DMS153 (cell line): ENCODE measurements at regions not wholly inside any gene's neighbourhood (a gene's known extent, or its start where the extent isn't known, plus 50 kb on each side); places are given as distances from the start of the nearest gene placed in this dataset.

Source experiments
- DNase-seq: peaks from one replicate; lab custom pipeline; 2025; lab: John Stamatoyannopoulos, UW

DNA sequence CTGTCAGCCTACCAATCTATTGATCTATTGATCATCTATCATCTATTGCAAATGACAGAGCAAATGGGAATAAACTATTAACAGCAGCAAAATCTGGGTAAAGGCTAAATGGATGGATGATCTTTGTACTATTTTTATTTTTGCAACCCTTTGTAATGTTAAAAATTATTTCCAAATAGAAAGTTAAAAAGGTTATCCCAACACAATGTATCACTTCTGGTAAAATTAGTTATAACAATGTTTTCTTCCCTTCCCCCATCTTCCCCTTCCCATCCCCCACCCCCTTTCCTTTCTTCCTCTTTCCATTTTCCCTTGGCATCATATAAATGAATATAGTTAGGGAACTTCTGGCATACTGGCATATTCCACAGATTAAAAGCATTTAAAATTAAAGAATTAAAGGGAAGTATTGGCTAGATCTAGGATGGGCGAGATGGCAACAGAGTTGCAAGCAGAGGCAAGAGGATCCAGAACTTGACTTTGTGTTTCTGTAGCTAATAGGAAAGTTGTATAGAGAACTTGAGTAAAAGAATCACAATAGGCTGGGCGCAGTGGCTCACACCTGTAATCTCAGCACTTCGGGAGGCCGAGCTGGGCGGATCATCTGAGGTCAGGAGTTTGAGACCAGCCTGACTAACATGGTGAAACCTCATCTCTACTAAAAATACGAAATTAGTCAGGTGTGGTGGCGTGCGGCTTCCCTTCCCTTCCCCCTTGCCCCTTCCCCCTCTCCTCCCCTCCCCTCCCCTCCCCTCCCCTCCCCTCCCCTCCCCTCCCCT, 66.6 kb upstream of the TAF11L2 start:
- DNase-seq, result no peak

GRCh38 chr5:17432569-17432968, 65.5 kb upstream of the TAF11L2 start:
- DNase-seq, result no peak

DNA sequence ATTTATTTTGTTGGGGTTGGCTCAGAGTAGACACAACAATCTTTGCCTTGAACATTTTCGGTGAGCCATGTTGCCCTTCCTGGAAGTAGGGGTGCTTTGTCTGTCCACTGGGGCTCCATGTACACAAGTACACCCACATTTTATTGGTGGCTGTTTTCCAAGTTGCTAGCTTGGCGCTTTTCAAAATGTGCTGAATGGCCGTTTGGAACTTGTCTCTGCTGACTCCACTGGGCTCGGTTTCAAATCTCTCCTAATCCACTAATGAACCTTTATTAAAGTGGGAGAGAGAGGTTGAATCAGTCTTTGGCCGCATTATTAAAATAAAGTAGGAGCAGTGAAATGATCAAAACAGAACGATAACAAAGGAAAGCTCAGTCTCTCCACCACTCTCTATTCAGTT, 64.6 kb upstream of the TAF11L2 start:
- no peak for DNase-seq

- no peak for DNase-seq
Measured at GRCh38 chr5:17434982-17435381, 63.0 kb upstream of the TAF11L2 start.

- DNase-seq, result no peak
Measured at GRCh38 chr5:17436350-17436749, 61.7 kb upstream of the TAF11L2 start.

GRCh38 chr5:17436761-17437221, 61.2 kb upstream of the TAF11L2 start:
- no peak for DNase-seq

- DNase-seq, result no peak
Measured at GRCh38 chr5:17438027-17438426, 60.0 kb upstream of the TAF11L2 start.

- DNase-seq, result no peak
Measured at GRCh38 chr5:17439956-17440355, 58.1 kb upstream of the TAF11L2 start.

- no peak for DNase-seq
Measured at GRCh38 chr5:17440766-17441165, 57.3 kb upstream of the TAF11L2 start.

- DNase-seq, result no peak
Measured at GRCh38 chr5:17441351-17441750, 56.7 kb upstream of the TAF11L2 start.

- DNase-seq, result no peak
Measured at GRCh38 chr5:17443333-17444130, 54.5 kb upstream of the TAF11L2 start.

DNA sequence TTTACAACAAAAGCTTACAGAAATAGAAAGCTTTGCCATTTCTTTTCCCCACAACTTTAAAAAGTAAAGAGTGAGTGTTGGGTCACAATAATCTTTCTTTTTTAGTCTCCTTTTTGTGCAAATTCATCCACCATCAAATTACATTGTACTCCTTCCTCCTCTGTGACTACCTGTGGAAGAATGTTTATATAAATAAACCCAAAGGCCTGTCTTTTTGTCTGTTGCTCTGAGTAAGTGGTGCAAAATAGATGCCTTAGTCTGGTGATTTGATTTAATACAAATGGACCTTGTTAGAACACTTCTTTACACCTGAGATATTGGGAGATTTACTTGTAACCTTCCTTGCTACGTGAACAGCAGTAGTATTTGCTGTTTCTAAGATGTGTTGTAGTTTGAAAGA, 53.5 kb upstream of the TAF11L2 start:
- DNase-seq, result no peak

DNA sequence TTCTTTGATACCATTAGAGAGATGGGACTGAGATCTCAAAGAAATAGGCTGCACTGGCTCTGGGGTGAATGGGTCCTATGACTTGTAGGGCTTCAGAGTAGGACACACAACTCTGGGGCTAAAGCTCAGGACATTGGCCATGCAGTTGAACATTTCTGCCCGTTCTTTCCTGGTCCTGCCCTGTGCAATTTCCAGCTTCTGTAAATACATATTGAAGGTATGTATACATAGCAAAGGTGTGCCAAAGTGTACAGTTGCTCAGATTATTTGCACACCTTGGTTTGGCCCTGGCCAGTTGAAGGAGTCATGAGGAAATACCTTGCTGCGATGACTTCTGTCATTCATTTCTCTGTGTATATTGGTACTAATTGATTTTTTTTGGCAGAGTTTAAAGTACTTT, 52.8 kb upstream of the TAF11L2 start:
- DNase-seq, result no peak
